Neural cell (in vitro differentiated cells): ENCODE measurements at regions not wholly inside any gene's neighbourhood (a gene's known extent, or its start where the extent isn't known, plus 50 kb on each side); places are given as distances from the start of the nearest gene placed in this dataset.

Experiments used
- H2AFZ ChIP-seq: fragments of 200-600, 300-800 bp; sonication (generic), shearing (Covaris generic); 2 replicates; pipeline ENCODE4 v1.6.0; 2014; ENCODE audit warnings: low read depth, mild to moderate bottlenecking, antibody characterized with exemption, low read length, moderate library complexity
- H3F3A ChIP-seq: fragments of 200-600 bp; shearing (Covaris generic); 2 replicates; pipeline ENCODE4 v1.6.1; 2016; ENCODE audit warnings: mild to moderate bottlenecking, moderate library complexity, mixed read lengths, antibody characterized with exemption, low read length; ENCODE audit not compliant: insufficient read depth, poor library complexity, severe bottlenecking
- H3K27ac ChIP-seq: fragments of 200-600, 300-800 bp; sonication (generic), shearing (Covaris generic); 2 replicates; pipeline ENCODE4 v1.5.1; 2014; ENCODE audit warnings: mild to moderate bottlenecking, low read length, moderate library complexity
- H3K27me3 ChIP-seq: fragments of 300-800, 200-600 bp; sonication (generic), shearing (Covaris generic); 2 replicates; pipeline ENCODE4 v1.6.0; 2014; ENCODE audit warnings: mild to moderate bottlenecking, low read depth, low read length, moderate library complexity; ENCODE audit not compliant: insufficient read depth
- H3K36me3 ChIP-seq: fragments of 300-800, 200-600 bp; sonication (generic), shearing (Covaris generic); 2 replicates; pipeline ENCODE4 v1.5.1; 2014; ENCODE audit warnings: mild to moderate bottlenecking, antibody characterized with exemption, low read length, moderate library complexity; ENCODE audit not compliant: insufficient read depth
- H3K4me2 ChIP-seq: fragments of 300-800, 200-600 bp; sonication (generic), shearing (Covaris generic); 2 replicates; pipeline ENCODE4 v1.6.0; 2014; ENCODE audit warnings: mild to moderate bottlenecking, low read length
- H3K4me3 ChIP-seq: fragments of 300-800, 200-600 bp; sonication (generic), shearing (Covaris generic); 2 replicates; pipeline ENCODE4 v1.5.1; 2014; ENCODE audit warnings: mild to moderate bottlenecking, low read length, moderate library complexity
- H3K79me2 ChIP-seq: fragments of 200-600 bp; shearing (Covaris generic); replicated peaks from 2 replicates; pipeline ENCODE4 v1.6.0; 2014; ENCODE audit warnings: mild to moderate bottlenecking, low read length, moderate library complexity; ENCODE audit not compliant: insufficient read depth
- H3K9ac ChIP-seq: fragments of 300-800, 200-600 bp; sonication (generic), shearing (Covaris generic); 2 replicates; pipeline ENCODE4 v1.6.1; 2016; ENCODE audit warnings: mild to moderate bottlenecking, low read length, mixed read lengths
- H3K9me2 ChIP-seq: fragments of 200-600 bp; shearing (Covaris generic); 2 replicates; pipeline ENCODE4 v1.6.1; 2016; ENCODE audit warnings: mild to moderate bottlenecking, low read length, mixed read lengths; ENCODE audit not compliant: insufficient read depth
- H3K9me3 ChIP-seq: fragments of 200-600, 300-800 bp; sonication (generic), shearing (Covaris generic); 2 replicates; pipeline ENCODE4 v1.6.1; 2016; ENCODE audit warnings: mild to moderate bottlenecking, mixed run types, low read length, moderate library complexity, mixed read lengths
- H4K20me1 ChIP-seq: fragments of 200-600 bp; shearing (Covaris generic); 2 replicates; pipeline ENCODE4 v1.6.1; 2016; ENCODE audit warnings: mild to moderate bottlenecking, mixed run types; ENCODE audit not compliant: insufficient read depth
- CTCF ChIP-seq: fragments of 450-650 bp; IDR thresholded peaks from 2 replicates; pipeline ENCODE4 v1.5.1; 2014; ENCODE audit warnings: antibody characterized with exemption, mild to moderate bottlenecking, moderate library complexity; ENCODE audit not compliant: poor library complexity, severe bottlenecking
- EP300 ChIP-seq: fragments of 450-650 bp; conservative IDR thresholded peaks from 2 replicates; pipeline ENCODE4 v1.6.1; 2014; ENCODE audit warnings: antibody characterized with exemption, mild to moderate bottlenecking, moderate library complexity; ENCODE audit not compliant: poor library complexity, severe bottlenecking
- EZH2 ChIP-seq: fragments of 200-600, 300-800 bp; shearing (Covaris generic), sonication (generic); IDR thresholded peaks from 2 replicates; pipeline ENCODE4 v1.6.1; 2014; ENCODE audit warnings: antibody characterized with exemption, low read length, borderline replicate concordance, mild to moderate bottlenecking; ENCODE audit not compliant: insufficient read depth, poor library complexity, severe bottlenecking
- MXI1 ChIP-seq: fragments of 450-650 bp; conservative IDR thresholded peaks from 2 replicates; pipeline ENCODE4 v1.6.1; 2014; ENCODE audit warnings: antibody characterized with exemption, mild to moderate bottlenecking; ENCODE audit not compliant: poor library complexity, severe bottlenecking
- POLR2AphosphoS5 ChIP-seq: IDR thresholded peaks from 2 replicates; pipeline ENCODE4 v1.6.1; 2012
- RAD21 ChIP-seq: fragments of 450-650 bp; conservative IDR thresholded peaks from 2 replicates; pipeline ENCODE4 v1.6.1; 2014; ENCODE audit warnings: antibody characterized with exemption, mild to moderate bottlenecking, moderate library complexity
- REST ChIP-seq: IDR thresholded peaks from 2 replicates; pipeline ENCODE4 v1.6.1; 2012; ENCODE audit warnings: borderline replicate concordance
- SMC3 ChIP-seq: fragments of 450-650 bp; conservative IDR thresholded peaks from 2 replicates; pipeline ENCODE4 v1.6.1; 2014; ENCODE audit warnings: antibody characterized with exemption, mild to moderate bottlenecking, moderate library complexity; ENCODE audit not compliant: poor library complexity
- TAF1 ChIP-seq: IDR thresholded peaks from 2 replicates; pipeline ENCODE4 v1.6.1; 2012; ENCODE audit warnings: low read depth

GRCh38 chr6:6964675-6965074, 143.1 kb upstream of the RREB1 start:
- no peak overlapping the region for H3K9ac ChIP-seq
- no peaks in the 10 kb centered on the region for H3K27me3 ChIP-seq
- H2AFZ ChIP-seq = no peak overlapping the region
- TF ChIP-seq RAD21 (no peak), REST (no peak), EZH2 (no peak), CTCF (no peak), MXI1 (no peak), TAF1 (no peak), EP300 (no peak), SMC3 (no peak), POLR2AphosphoS5 (no peak)
- no peak overlapping the region for H3K27ac ChIP-seq
- H4K20me1 ChIP-seq = no peaks in the 10 kb centered on the region
- H3F3A ChIP-seq = no peaks in the 10 kb centered on the region
- H3K4me2 ChIP-seq = no peak overlapping the region
- no peaks in the 10 kb centered on the region for H3K79me2 ChIP-seq
- no peaks in the 10 kb centered on the region for H3K9me3 ChIP-seq
- no peaks in the 10 kb centered on the region for H3K9me2 ChIP-seq
- H3K36me3 ChIP-seq = no peaks in the 10 kb centered on the region
- no peak overlapping the region for H3K4me3 ChIP-seq

GRCh38 chr6:6966127-6966526, 141.6 kb upstream of the RREB1 start:
- no peaks in the 10 kb centered on the region for H3K9me2 ChIP-seq
- H3F3A ChIP-seq = no peaks in the 10 kb centered on the region
- H3K9ac ChIP-seq = no peak overlapping the region
- H3K27ac ChIP-seq = no peak overlapping the region
- no peak overlapping the region for H3K4me3 ChIP-seq
- no peak overlapping the region for H2AFZ ChIP-seq
- TF ChIP-seq TAF1 (no peak), EZH2 (no peak), EP300 (no peak), CTCF (no peak), REST (no peak), POLR2AphosphoS5 (no peak), RAD21 (no peak), SMC3 (no peak), MXI1 (no peak)
- H3K79me2 ChIP-seq = no peaks in the 10 kb centered on the region
- H3K9me3 ChIP-seq = no peaks in the 10 kb centered on the region
- H3K36me3 ChIP-seq = no peaks in the 10 kb centered on the region
- H3K4me2 ChIP-seq = no peak overlapping the region
- no peaks in the 10 kb centered on the region for H4K20me1 ChIP-seq
- H3K27me3 ChIP-seq = no peaks in the 10 kb centered on the region
